ENCODE measurements at regions not wholly inside any gene's neighbourhood (a gene's known extent, or its start where the extent isn't known, plus 50 kb on each side); places are given as distances from the start of the nearest gene placed in this dataset.

- H3K27ac ChIP-seq: no peak overlapping the region
- H3K4me1 ChIP-seq (replicated peaks): no peaks in the 10 kb centered on the region
- 49% methylated on average over 3 of the region's 3 CpGs for WGBS
- intact Hi-C loops (cut with DNase I): no loop called here
- no peaks in the 10 kb centered on the region for H3K36me3 ChIP-seq
- TF ChIP-seq POLR2A (IDR thresholded peaks at IDR 0.05): no peak
- no peak for TF ChIP-seq POLR2AphosphoS5 (IDR thresholded peaks at IDR 0.05)
- TF ChIP-seq CTCF (IDR thresholded peaks at IDR 0.05): no peak
- H3K4me3 ChIP-seq: no peak overlapping the region
- H3K27me3 ChIP-seq (replicated peaks; ENCODE audit: insufficient read depth): no peaks in the 10 kb centered on the region
- DNase-seq (ENCODE audit: low spot score): no peak
- H3K9me3 ChIP-seq: no peaks in the 10 kb centered on the region
These were observed 245.4 kb upstream of the BOD1L1 start for GRCh38 chr4:13872955-13873354.

- no peak overlapping the region for H3K4me3 ChIP-seq
- 93% methylated on average over 1 of the region's 1 CpG for WGBS
- H3K4me1 ChIP-seq (replicated peaks): no peaks in the 10 kb centered on the region
- no peak overlapping the region for H3K27ac ChIP-seq
- no peaks in the 10 kb centered on the region for H3K9me3 ChIP-seq
- TF ChIP-seq POLR2A (IDR thresholded peaks at IDR 0.05): no peak
- TF ChIP-seq CTCF (IDR thresholded peaks at IDR 0.05): no peak
- TF ChIP-seq POLR2AphosphoS5 (IDR thresholded peaks at IDR 0.05): no peak
- intact Hi-C loops (cut with DNase I): no loop called here
- H3K27me3 ChIP-seq (replicated peaks; ENCODE audit: insufficient read depth): no peaks in the 10 kb centered on the region
- no peak for DNase-seq (ENCODE audit: low spot score)
- H3K36me3 ChIP-seq: no peaks in the 10 kb centered on the region
These were observed 247.7 kb upstream of the BOD1L1 start for GRCh38 chr4:13875181-13875580.

- no peaks in the 10 kb centered on the region for H3K9me3 ChIP-seq
- TF ChIP-seq POLR2A (IDR thresholded peaks at IDR 0.05) (no peak), POLR2AphosphoS5 (IDR thresholded peaks at IDR 0.05) (no peak), CTCF (IDR thresholded peaks at IDR 0.05) (no peak)
- DNase-seq (ENCODE audit: low spot score): no peak
- no peak overlapping the region for H3K4me3 ChIP-seq
- 79% methylated on average over 3 of the region's 3 CpGs for WGBS
- H3K4me1 ChIP-seq (replicated peaks): no peaks in the 10 kb centered on the region
- no peaks in the 10 kb centered on the region for H3K27me3 ChIP-seq (replicated peaks; ENCODE audit: insufficient read depth)
- no peaks in the 10 kb centered on the region for H3K36me3 ChIP-seq
- intact Hi-C loops (cut with DNase I): no loop called here
- no peak overlapping the region for H3K27ac ChIP-seq
These were observed 248.6 kb upstream of the BOD1L1 start for GRCh38 chr4:13876131-13876530.

GRCh38 chr4:13876940-13877339 lies 249.4 kb upstream of the BOD1L1 start:
- WGBS: 72% methylated on average over 7 of the region's 7 CpGs
- Histone ChIP-seq H3K4me3 (no peak overlapping the region), H3K27ac (no peak overlapping the region), H3K36me3 (no peaks in the 10 kb centered on the region), H3K4me1 (replicated peaks) (no peaks in the 10 kb centered on the region), H3K9me3 (no peaks in the 10 kb centered on the region), H3K27me3 (replicated peaks; ENCODE audit: insufficient read depth) (no peaks in the 10 kb centered on the region)
- DNase-seq (ENCODE audit: low spot score): no peak
- no peak for TF ChIP-seq CTCF (IDR thresholded peaks at IDR 0.05)
- intact Hi-C loops (cut with DNase I): no loop called here

- Histone ChIP-seq H3K27ac (no peak overlapping the region), H3K27me3 (replicated peaks; ENCODE audit: insufficient read depth) (no peaks in the 10 kb centered on the region), H3K4me3 (no peak overlapping the region), H3K4me1 (replicated peaks) (no peaks in the 10 kb centered on the region), H3K9me3 (no peaks in the 10 kb centered on the region), H3K36me3 (no peaks in the 10 kb centered on the region)
- intact Hi-C loops (cut with DNase I): no loop called here
- 47% methylated on average over 4 of the region's 4 CpGs for WGBS
- TF ChIP-seq CTCF (IDR thresholded peaks at IDR 0.05) (no peak), POLR2A (IDR thresholded peaks at IDR 0.05) (no peak), POLR2AphosphoS5 (IDR thresholded peaks at IDR 0.05) (no peak)
- no peak for DNase-seq (ENCODE audit: low spot score)
These were observed 250.1 kb upstream of the BOD1L1 start for GRCh38 chr4:13877626-13878025.
